ENCODE measurements at regions not wholly inside any gene's neighbourhood (a gene's known extent, or its start where the extent isn't known, plus 50 kb on each side); places are given as distances from the start of the nearest gene placed in this dataset.

DNA sequence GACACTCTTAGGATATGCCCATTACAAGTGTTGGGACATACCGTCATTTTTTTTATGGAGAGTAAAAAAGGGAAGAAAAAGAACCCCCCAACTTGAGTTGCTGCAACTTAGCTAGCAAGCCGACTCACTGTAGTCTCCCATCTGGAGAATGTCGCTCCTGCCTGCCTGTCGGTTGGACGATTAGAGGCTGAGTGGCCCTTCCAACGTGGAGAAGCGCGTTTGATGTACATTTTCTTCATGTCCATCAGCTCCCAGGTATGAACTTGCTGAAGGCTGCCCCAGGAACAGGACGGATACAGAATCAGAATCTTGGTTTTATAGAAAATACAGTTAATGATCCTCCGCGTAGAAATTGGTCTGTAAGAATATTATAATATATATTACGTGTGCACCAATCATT lies 189.0 kb upstream of the SOX1 start:
- no peaks in the 10 kb centered on the region; the same call in 2 of the 3 replicates for H3K9me3 ChIP-seq (replicated peaks; ENCODE audit: control insufficient read depth, insufficient read depth, low read length)
- no peaks in the 10 kb centered on the region for H3K79me2 ChIP-seq (ENCODE audit: control insufficient read depth, insufficient read depth, low read length)
- no peaks in the 10 kb centered on the region for H3K36me3 ChIP-seq (ENCODE audit: control insufficient read depth in 2 of 2, insufficient read depth in 2 of 2, low read length in 1 of 2)
- TF ChIP-seq JUNB (IDR thresholded peaks at IDR 0.05) (no peak), IRF4 (IDR thresholded peaks at IDR 0.05; ENCODE audit: low read depth, low read length) (no peak), WRNIP1 (IDR thresholded peaks at IDR 0.05; ENCODE audit: borderline replicate concordance, low read depth, low read length) (no peak), SUPT20H (IDR thresholded peaks at IDR 0.05; ENCODE audit: borderline replicate concordance, control insufficient read depth, low read depth, low read length) (no peak), CHD2 (IDR thresholded peaks at IDR 0.05; ENCODE audit: borderline replicate concordance, low read depth, low read length) (no peak)
- TF ChIP-seq, protein P1, sequence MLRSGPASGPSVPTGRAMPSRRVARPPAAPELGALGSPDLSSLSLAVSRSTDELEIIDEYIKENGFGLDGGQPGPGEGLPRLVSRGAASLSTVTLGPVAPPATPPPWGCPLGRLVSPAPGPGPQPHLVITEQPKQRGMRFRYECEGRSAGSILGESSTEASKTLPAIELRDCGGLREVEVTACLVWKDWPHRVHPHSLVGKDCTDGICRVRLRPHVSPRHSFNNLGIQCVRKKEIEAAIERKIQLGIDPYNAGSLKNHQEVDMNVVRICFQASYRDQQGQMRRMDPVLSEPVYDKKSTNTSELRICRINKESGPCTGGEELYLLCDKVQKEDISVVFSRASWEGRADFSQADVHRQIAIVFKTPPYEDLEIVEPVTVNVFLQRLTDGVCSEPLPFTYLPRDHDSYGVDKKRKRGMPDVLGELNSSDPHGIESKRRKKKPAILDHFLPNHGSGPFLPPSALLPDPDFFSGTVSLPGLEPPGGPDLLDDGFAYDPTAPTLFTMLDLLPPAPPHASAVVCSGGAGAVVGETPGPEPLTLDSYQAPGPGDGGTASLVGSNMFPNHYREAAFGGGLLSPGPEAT (IDR thresholded peaks at IDR 0.05; ENCODE audit: low read depth), result no peak
- TF ChIP-seq, protein P2, sequence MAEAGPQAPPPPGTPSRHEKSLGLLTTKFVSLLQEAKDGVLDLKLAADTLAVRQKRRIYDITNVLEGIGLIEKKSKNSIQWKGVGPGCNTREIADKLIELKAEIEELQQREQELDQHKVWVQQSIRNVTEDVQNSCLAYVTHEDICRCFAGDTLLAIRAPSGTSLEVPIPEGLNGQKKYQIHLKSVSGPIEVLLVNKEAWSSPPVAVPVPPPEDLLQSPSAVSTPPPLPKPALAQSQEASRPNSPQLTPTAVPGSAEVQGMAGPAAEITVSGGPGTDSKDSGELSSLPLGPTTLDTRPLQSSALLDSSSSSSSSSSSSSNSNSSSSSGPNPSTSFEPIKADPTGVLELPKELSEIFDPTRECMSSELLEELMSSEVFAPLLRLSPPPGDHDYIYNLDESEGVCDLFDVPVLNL (IDR thresholded peaks at IDR 0.05; ENCODE audit: low read depth, low read length), result no peak
- CTCF ChIA-PET, result no interaction called here
- in situ Hi-C loops (cut with MboI), result no loop called here
- DNase-seq (ENCODE audit: low read depth, low spot score) (no peak), FAIRE-seq (no peak), ATAC-seq (no peak)
- no peaks in the 10 kb centered on the region for H3K4me1 ChIP-seq (ENCODE audit: control insufficient read depth, insufficient read depth, low read length)
- SMC1A ChIA-PET (ENCODE audit: uncharacterized antibody, unreplicated experiment), result no interaction called here
- POLR2A ChIA-PET, result no interaction called here
- no peak overlapping the region for H3K4me3 ChIP-seq
- H2AFZ ChIP-seq (ENCODE audit: control insufficient read depth, low read depth, low read length), result no peak overlapping the region
- BruUV-seq (replicated peaks), result no TSS peak
- no peak overlapping the region for H3K27ac ChIP-seq (ENCODE audit: control insufficient read depth, insufficient read depth)
- intact Hi-C loops (cut with micrococcal nuclease; ENCODE audit: unreplicated experiment), result no loop called here
- H3K4me2 ChIP-seq (ENCODE audit: control insufficient read depth, insufficient read depth), result no peak overlapping the region
- H3K27me3 ChIP-seq (replicated peaks in 1 of 2; ENCODE audit: control insufficient read depth in 2 of 2, insufficient read depth in 2 of 2, low read length in 1 of 2), result no peaks in the 10 kb centered on the region
- no peak overlapping the region for H3K9ac ChIP-seq (ENCODE audit: control insufficient read depth, insufficient read depth, low read length)
- 48% methylated on average over 12 of the region's 12 CpGs for WGBS (ENCODE audit: insufficient coverage, insufficient replicate concordance, low lambda C conversion rate, missing lambda C conversion rate)
- RAD21 ChIA-PET (ENCODE audit: unreplicated experiment), result no interaction called here
- no peaks in the 10 kb centered on the region for H4K20me1 ChIP-seq (ENCODE audit: control insufficient read depth, insufficient read depth)

Data from GM12878 (cell line).